GM10266 (cell line): ENCODE measurements at regions not wholly inside any gene's neighbourhood (a gene's known extent, or its start where the extent isn't known, plus 50 kb on each side); places are given as distances from the start of the nearest gene placed in this dataset.

Experiments
- DNase-seq: peaks from one replicate; pipeline ENCODE4 v3.0.0; 2012; ENCODE audit errors: extremely low spot score
- TF ChIP-seq, protein P1 (sequence below): IDR thresholded peaks from 2 replicates; pipeline ENCODE4 v1.5.1; 2012; ENCODE audit warnings: mild to moderate bottlenecking, low read depth; ENCODE audit not compliant: control insufficient read depth, insufficient read depth; ENCODE audit errors: missing control alignments

DNA sequence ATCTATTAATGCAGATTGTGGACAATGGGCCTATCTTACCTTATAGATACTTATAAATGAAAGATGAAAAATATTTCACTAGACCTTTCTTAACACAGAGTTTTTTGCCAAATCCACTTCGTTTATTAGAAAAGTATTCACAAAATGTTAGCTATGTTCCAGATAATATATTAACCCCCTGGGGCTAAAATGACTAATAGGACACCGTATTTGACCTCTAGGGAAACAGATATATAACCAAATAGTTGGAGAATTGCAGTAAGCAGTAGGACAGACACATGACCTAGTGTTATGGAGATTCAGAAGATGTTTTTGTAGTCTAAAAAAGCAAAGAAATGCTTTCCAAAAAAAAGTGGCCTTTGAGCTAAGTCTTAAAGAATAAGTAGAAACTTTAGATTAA, 106.9 kb downstream of the SEC16B start:
- TF ChIP-seq, protein P1, sequence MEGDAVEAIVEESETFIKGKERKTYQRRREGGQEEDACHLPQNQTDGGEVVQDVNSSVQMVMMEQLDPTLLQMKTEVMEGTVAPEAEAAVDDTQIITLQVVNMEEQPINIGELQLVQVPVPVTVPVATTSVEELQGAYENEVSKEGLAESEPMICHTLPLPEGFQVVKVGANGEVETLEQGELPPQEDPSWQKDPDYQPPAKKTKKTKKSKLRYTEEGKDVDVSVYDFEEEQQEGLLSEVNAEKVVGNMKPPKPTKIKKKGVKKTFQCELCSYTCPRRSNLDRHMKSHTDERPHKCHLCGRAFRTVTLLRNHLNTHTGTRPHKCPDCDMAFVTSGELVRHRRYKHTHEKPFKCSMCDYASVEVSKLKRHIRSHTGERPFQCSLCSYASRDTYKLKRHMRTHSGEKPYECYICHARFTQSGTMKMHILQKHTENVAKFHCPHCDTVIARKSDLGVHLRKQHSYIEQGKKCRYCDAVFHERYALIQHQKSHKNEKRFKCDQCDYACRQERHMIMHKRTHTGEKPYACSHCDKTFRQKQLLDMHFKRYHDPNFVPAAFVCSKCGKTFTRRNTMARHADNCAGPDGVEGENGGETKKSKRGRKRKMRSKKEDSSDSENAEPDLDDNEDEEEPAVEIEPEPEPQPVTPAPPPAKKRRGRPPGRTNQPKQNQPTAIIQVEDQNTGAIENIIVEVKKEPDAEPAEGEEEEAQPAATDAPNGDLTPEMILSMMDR: no peak
- DNase-seq: no peak

DNA sequence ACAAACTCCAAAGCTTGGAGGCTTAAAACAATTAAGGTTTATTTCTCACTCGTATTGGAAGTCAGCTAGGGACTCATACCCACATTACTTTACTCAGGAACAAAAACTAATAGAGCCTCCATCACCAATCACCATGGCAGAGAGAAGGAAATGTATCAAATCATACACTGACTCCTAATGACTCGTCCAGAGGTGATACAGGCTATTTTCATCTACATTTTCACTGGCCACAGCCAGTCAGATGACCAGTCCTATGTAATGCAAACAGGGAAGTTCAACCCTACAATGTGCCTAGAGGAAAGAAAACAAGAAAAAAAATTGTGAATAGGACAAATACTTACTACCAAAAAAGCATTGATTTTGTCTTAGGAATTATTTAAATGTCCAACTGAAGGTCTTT, 110.3 kb downstream of the SEC16B start:
- TF ChIP-seq, protein P1: no peak
- no peak for DNase-seq

DNA sequence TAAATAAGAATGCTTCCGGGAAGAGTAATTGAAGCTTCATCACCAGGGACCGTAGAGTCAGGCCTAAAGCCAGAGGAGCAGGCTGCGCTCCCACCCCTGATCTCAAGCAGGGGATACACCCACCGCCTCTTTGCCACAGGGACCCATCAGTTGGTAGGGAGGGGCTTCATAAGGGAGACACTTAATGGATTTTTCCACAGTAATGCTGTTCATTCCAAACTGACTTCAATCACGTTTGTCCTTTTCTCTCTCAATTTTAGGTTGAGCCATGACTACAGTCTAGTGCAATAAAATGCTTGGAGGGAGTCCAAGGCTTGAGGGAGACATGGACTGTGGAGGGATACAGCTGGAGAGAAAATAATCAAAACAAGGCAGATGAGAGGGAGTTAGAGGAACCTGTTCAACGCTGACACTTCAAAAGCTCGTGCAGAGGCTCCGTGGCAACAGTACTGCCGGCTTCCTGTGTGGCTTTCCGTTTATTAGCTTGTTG, 111.5 kb downstream of the SEC16B start:
- no peak for DNase-seq

DNA sequence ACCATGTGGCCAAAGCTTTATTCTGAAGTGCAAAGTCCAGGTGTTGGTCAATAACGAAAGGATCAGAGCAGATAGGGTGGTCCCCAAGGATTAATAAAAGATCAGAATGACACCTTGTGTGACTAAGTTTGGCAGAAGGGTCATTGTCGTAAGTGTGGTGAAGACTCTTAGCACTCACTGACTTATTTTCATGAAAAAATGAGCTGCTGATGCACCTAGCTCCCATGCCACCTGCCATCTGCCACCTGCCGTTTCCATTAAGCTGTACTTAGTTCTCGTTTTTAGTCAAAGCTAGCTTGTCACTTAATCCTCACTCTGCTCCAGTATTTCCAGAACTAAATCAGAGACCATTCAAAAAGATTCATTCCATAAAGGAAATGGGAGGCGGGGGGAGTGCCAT, 112.6 kb downstream of the SEC16B start:
- no peak for DNase-seq

More for the DNA sequence above, 111.5 kb downstream of the SEC16B start:
- TF ChIP-seq, protein P1: no peak

GRCh38 chr1:177854951-177855350, 114.9 kb downstream of the SEC16B start:
- TF ChIP-seq, protein P1: no peak
- no peak for DNase-seq

More for the DNA sequence above, 112.6 kb downstream of the SEC16B start:
- TF ChIP-seq, protein P1: no peak

- no peak for DNase-seq
- TF ChIP-seq, protein P1: no peak
These were observed 120.1 kb downstream of the SEC16B start for GRCh38 chr1:177849579-177850290.

- DNase-seq: no peak
- TF ChIP-seq, protein P1: no peak
These were observed 120.7 kb downstream of the SEC16B start for GRCh38 chr1:177849130-177849529.
